Thoracic aorta (tissue), 2 donors: ENCODE measurements at regions not wholly inside any gene's neighbourhood (a gene's known extent, or its start where the extent isn't known, plus 50 kb on each side); places are given as distances from the start of the nearest gene placed in this dataset.
"Not testable (repeated sequence)": the region's sequence is repeated elsewhere in the genome, so short reads cannot be mapped to it uniquely, and the experiment has no call there.

Source experiments
- ATAC-seq: fragments of 150-250 bp; one replicate; pipeline ENCODE4 v1.8.0; 2017; ENCODE audit warnings: low read depth; ENCODE audit not compliant: insufficient number of reproducible peaks, low FRiP score
- DNase-seq: peaks from one replicate; pipeline ENCODE4 v3.0.0-alpha.2; 2020; ENCODE audit warnings: low spot score
- H3K27ac ChIP-seq, 2 donors: fragments of 200-600 bp; sonication (generic); 1 replicate in 1 of 2; 2 replicates in 1 of 2; pipeline ENCODE4 v1.5.1; 2016; ENCODE audit warnings: mild to moderate bottlenecking in 2 of 2, moderate library complexity in 2 of 2
- H3K27me3 ChIP-seq: fragments of 200-600 bp; sonication (generic); replicated peaks from 2 replicates; pipeline ENCODE4 v1.6.0; 2016; ENCODE audit warnings: mild to moderate bottlenecking; ENCODE audit not compliant: insufficient read depth
- H3K36me3 ChIP-seq: fragments of 200-600 bp; sonication (generic); one replicate; pipeline ENCODE4 v1.5.1; 2016
- H3K4me1 ChIP-seq, 2 donors: fragments of 200-600 bp; sonication (generic); 1 replicate in 1 of 2; 2 replicates in 1 of 2; pipeline versions ENCODE4 v1.5.1 to v1.6.0; 2016; ENCODE audit warnings: low read depth in 2 of 2, mild to moderate bottlenecking in 1 of 2; ENCODE audit not compliant: control insufficient read depth in 1 of 2
- H3K4me3 ChIP-seq: fragments of 200-600 bp; sonication (generic); 2 replicates; pipeline ENCODE4 v1.5.1; 2016; ENCODE audit warnings: mild to moderate bottlenecking
- H3K9me3 ChIP-seq: fragments of 200-600 bp; sonication (generic); 2 replicates; pipeline ENCODE4 v1.5.1; 2016
- CTCF ChIP-seq: fragments of 200-600 bp; sonication (generic); IDR thresholded peaks from one replicate; pipeline ENCODE4 v1.5.1; 2019; ENCODE audit warnings: antibody characterized with exemption

GRCh38 chr2:14494759-14495158 is 137.8 kb upstream of the LRATD1 start:
- Histone ChIP-seq H3K36me3 (no peaks in the 10 kb centered on the region), H3K9me3 (no peaks in the 10 kb centered on the region), H3K4me1 (no peaks in the 10 kb centered on the region), H3K27me3 (no peaks in the 10 kb centered on the region), H3K27ac (no peak overlapping the region), H3K4me3 (no peak overlapping the region)
- ATAC-seq (no peak), DNase-seq (no peak)
- no peak for TF ChIP-seq CTCF

- no peak for DNase-seq
- Histone ChIP-seq H3K4me3 (no peak overlapping the region), H3K9me3 (no peaks in the 10 kb centered on the region), H3K36me3 (no peaks in the 10 kb centered on the region), H3K27me3 (no peaks in the 10 kb centered on the region), H3K27ac (no peak overlapping the region), H3K4me1 (no peaks in the 10 kb centered on the region)
- no peak for ATAC-seq
- no peak for TF ChIP-seq CTCF
Measured at GRCh38 chr2:14501061-14501460, 131.5 kb upstream of the LRATD1 start.

DNA sequence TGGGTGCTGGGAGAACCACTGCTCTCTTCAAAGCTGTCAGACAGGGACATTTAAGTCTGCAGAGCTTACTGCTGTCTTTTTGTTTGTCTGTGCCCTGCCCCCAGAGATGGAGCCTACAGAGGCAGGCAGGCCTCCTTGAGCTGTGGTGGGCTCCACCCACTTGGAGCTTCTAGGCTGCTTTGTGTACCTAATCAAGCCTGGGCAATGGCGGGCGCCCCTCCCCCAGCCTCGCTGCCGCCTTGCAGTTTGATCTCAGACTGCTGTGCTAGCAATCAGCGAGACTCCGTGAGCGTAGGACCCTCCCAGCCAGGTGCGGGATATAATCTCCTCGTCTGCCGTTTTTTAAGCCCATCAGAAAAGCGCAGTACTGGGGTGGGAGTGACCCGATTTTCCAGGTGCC is 125.6 kb upstream of the LRATD1 start:
- H3K4me1 ChIP-seq, H3K9me3 ChIP-seq, H3K36me3 ChIP-seq, DNase-seq, H3K27me3 ChIP-seq, ATAC-seq, H3K27ac ChIP-seq, H3K4me3 ChIP-seq: not testable (repeated sequence)

GRCh38 chr2:14511541-14511940 is 121.0 kb upstream of the LRATD1 start:
- no peak for ATAC-seq
- no peaks in the 10 kb centered on the region for H3K9me3 ChIP-seq
- no peak for TF ChIP-seq CTCF
- H3K4me3 ChIP-seq: no peak overlapping the region
- no peaks in the 10 kb centered on the region for H3K27me3 ChIP-seq
- no peaks in the 10 kb centered on the region for H3K4me1 ChIP-seq
- no peak overlapping the region for H3K27ac ChIP-seq
- DNase-seq: no peak
- no peaks in the 10 kb centered on the region for H3K36me3 ChIP-seq

GRCh38 chr2:14513903-14514302 is 118.6 kb upstream of the LRATD1 start:
- H3K9me3 ChIP-seq: no peaks in the 10 kb centered on the region
- DNase-seq (no peak), ATAC-seq (no peak)
- no peaks in the 10 kb centered on the region for H3K36me3 ChIP-seq
- no peaks in the 10 kb centered on the region for H3K4me1 ChIP-seq
- no peak overlapping the region for H3K27ac ChIP-seq
- no peaks in the 10 kb centered on the region for H3K27me3 ChIP-seq
- no peak overlapping the region for H3K4me3 ChIP-seq
- no peak for TF ChIP-seq CTCF

DNA sequence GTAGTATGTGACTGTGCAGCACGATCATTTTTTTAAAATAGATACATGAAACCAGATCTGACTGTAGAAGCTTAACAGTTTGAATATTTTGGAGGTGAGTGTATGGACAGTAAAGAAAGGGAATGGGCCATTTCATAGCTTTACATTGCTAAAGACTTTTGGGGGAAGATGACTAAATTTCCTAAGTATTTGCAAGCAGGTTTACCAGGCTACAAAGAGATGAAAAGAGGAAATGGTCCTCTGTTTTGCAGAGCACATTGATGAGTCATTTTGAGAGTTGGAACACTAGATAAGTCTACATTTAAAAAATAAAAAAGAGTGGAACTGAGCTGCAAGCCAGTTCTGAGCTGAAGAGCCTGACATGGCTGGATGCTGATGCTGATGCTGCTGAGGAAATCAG is 115.7 kb upstream of the LRATD1 start:
- Histone ChIP-seq H3K4me3 (no peak overlapping the region), H3K27me3 (no peaks in the 10 kb centered on the region), H3K9me3 (no peaks in the 10 kb centered on the region), H3K36me3 (no peaks in the 10 kb centered on the region), H3K4me1 (no peaks in the 10 kb centered on the region), H3K27ac (no peak overlapping the region)
- no peak for ATAC-seq
- TF ChIP-seq CTCF: no peak
- no peak for DNase-seq
